ENCODE measurements at regions not wholly inside any gene's neighbourhood (a gene's known extent, or its start where the extent isn't known, plus 50 kb on each side); places are given as distances from the start of the nearest gene placed in this dataset.

GRCh38 chr6:43978473-43979346 lies 148.5 kb downstream of the MRPL14 start:
- intact Hi-C loops (cut with micrococcal nuclease; ENCODE audit: unreplicated experiment) = no loop called here
- Histone ChIP-seq H3F3A (ENCODE audit: insufficient read depth, low read depth) (no peaks in the 10 kb centered on the region), H3K4me3 (no peak overlapping the region), H4K20me1 (ENCODE audit: insufficient read depth) (no peaks in the 10 kb centered on the region), H3K27ac (no peak overlapping the region), H3K4me2 (no peak overlapping the region), H3K36me3 (ENCODE audit: low read depth) (no peaks in the 10 kb centered on the region), H3K79me2 (ENCODE audit: low read depth) (no peaks in the 10 kb centered on the region), H3K9me2 (ENCODE audit: insufficient read depth) (no peaks in the 10 kb centered on the region), H3K9me3 (ENCODE audit: insufficient read depth, low read depth) (peaks cover 11% of the 10 kb centered on the region), H2AFZ (no peak overlapping the region), H3K27me3 (ENCODE audit: insufficient read depth, low read depth) (no peaks in the 10 kb centered on the region), H3K4me1 (replicated peaks; ENCODE audit: insufficient read depth) (peaks cover 17% of the 10 kb centered on the region)
- no peak for TF ChIP-seq CTCF (conservative IDR thresholded peaks at IDR 0.05)
- TF ChIP-seq EZH2 (IDR thresholded peaks at IDR 0.05; ENCODE audit: low read depth) = no peak
- BruUV-seq (replicated peaks) = no TSS peak
- CTCF ChIA-PET = no interaction called here
- POLR2A ChIA-PET (ENCODE audit: unreplicated experiment) = interaction anchor here (0.7 kb wide), 1 partner anchor 47 kb away, joined by 4 read pairs; no protein-coding TSS in a partner anchor
- no peak for DNase-seq

GRCh38 chr6:43977404-43978111 lies 149.7 kb downstream of the MRPL14 start:
- Histone ChIP-seq H3K9me2 (ENCODE audit: insufficient read depth) (no peaks in the 10 kb centered on the region), H3K4me3 (no peak overlapping the region), H3K27me3 (ENCODE audit: insufficient read depth, low read depth) (no peaks in the 10 kb centered on the region), H2AFZ (no peak overlapping the region), H3F3A (ENCODE audit: insufficient read depth, low read depth) (no peaks in the 10 kb centered on the region), H4K20me1 (ENCODE audit: insufficient read depth) (no peaks in the 10 kb centered on the region), H3K9me3 (ENCODE audit: insufficient read depth, low read depth) (peaks cover 11% of the 10 kb centered on the region), H3K79me2 (ENCODE audit: low read depth) (no peaks in the 10 kb centered on the region), H3K36me3 (ENCODE audit: low read depth) (no peaks in the 10 kb centered on the region), H3K4me1 (replicated peaks; ENCODE audit: insufficient read depth) (peaks cover 17% of the 10 kb centered on the region), H3K27ac (no peak overlapping the region), H3K4me2 (no peak overlapping the region)
- intact Hi-C loops (cut with micrococcal nuclease; ENCODE audit: unreplicated experiment) = no loop called here
- CTCF ChIA-PET = no interaction called here
- POLR2A ChIA-PET (ENCODE audit: unreplicated experiment) = no interaction called here
- no peak for TF ChIP-seq CTCF (conservative IDR thresholded peaks at IDR 0.05)
- TF ChIP-seq EZH2 (IDR thresholded peaks at IDR 0.05; ENCODE audit: low read depth) = no peak
- DNase-seq = no peak
- no TSS peak for BruUV-seq (replicated peaks)

- H3K36me3 ChIP-seq (ENCODE audit: low read depth) = no peaks in the 10 kb centered on the region
- no peaks in the 10 kb centered on the region for H3K79me2 ChIP-seq (ENCODE audit: low read depth)
- no peaks in the 10 kb centered on the region for H3F3A ChIP-seq (ENCODE audit: insufficient read depth, low read depth)
- no peaks in the 10 kb centered on the region for H4K20me1 ChIP-seq (ENCODE audit: insufficient read depth)
- no peak overlapping the region for H2AFZ ChIP-seq
- peaks cover 11% of the 10 kb centered on the region for H3K9me3 ChIP-seq (ENCODE audit: insufficient read depth, low read depth)
- no peak overlapping the region for H3K4me3 ChIP-seq
- no peaks in the 10 kb centered on the region for H3K9me2 ChIP-seq (ENCODE audit: insufficient read depth)
- DNase-seq = no peak
- CTCF ChIA-PET = no interaction called here
- intact Hi-C loops (cut with micrococcal nuclease; ENCODE audit: unreplicated experiment) = no loop called here
- POLR2A ChIA-PET (ENCODE audit: unreplicated experiment) = no interaction called here
- no peak overlapping the region for H3K4me2 ChIP-seq
- no peak overlapping the region for H3K27ac ChIP-seq
- BruUV-seq (replicated peaks) = no TSS peak
- TF ChIP-seq EZH2 (IDR thresholded peaks at IDR 0.05; ENCODE audit: low read depth) (no peak), CTCF (conservative IDR thresholded peaks at IDR 0.05) (no peak)
- H3K4me1 ChIP-seq (replicated peaks; ENCODE audit: insufficient read depth) = peaks cover 17% of the 10 kb centered on the region
- no peaks in the 10 kb centered on the region for H3K27me3 ChIP-seq (ENCODE audit: insufficient read depth, low read depth)
These were observed 150.4 kb downstream of the MRPL14 start for GRCh38 chr6:43976706-43977403.

All from PC-9 (cell line).